Activated T-cell treated with anti-CD3 and anti-CD28 coated beads, Interleukin-2, amount 50 U/mL, for 72 hours (primary cell): ENCODE measurements at regions not wholly inside any gene's neighbourhood (a gene's known extent, or its start where the extent isn't known, plus 50 kb on each side); places are given as distances from the start of the nearest gene placed in this dataset.
A peak's percentile ranks its signal among the peaks of the same experiment; 100 is the strongest.
"Not testable (repeated sequence)": the region's sequence is repeated elsewhere in the genome, so short reads cannot be mapped to it uniquely, and the experiment has no call there.

Experiments used
- ATAC-seq, 2 donors: fragments of 150-1000 bp; cut with Tn5 transposase; replicated peaks in 1 of 2; 2 replicates each; pipeline ENCODE4 v1.10.0; 2021; ENCODE audit warnings: moderate library complexity in 2 of 2, mild to moderate bottlenecking in 1 of 2
- DNase-seq, 2 donors: peaks; one replicate each; pipeline ENCODE4 v3.0.0; 2021 to 2022; ENCODE audit warnings: mixed read lengths in 1 of 2
- H3K27ac Mint-ChIP-seq: one replicate; pipeline ENCODE4 v1.8.0; 2022; ENCODE audit warnings: mild to moderate bottlenecking, moderate library complexity, mixed read lengths
- H3K27me3 Mint-ChIP-seq: one replicate; pipeline ENCODE4 v1.8.0; 2022; ENCODE audit warnings: low read depth, mixed read lengths
- H3K36me3 Mint-ChIP-seq, 2 donors: one replicate each; pipeline ENCODE4 v1.8.0; 2022; ENCODE audit warnings: mixed read lengths in 2 of 2, mild to moderate bottlenecking in 1 of 2; ENCODE audit not compliant: insufficient read depth in 2 of 2
- H3K4me1 Mint-ChIP-seq: one replicate; pipeline ENCODE4 v1.8.0; 2022; ENCODE audit warnings: low read depth, mixed read lengths
- H3K4me3 Mint-ChIP-seq, 2 donors: one replicate each; pipeline ENCODE4 v1.8.0; 2022; ENCODE audit warnings: mild to moderate bottlenecking in 2 of 2, mixed read lengths in 2 of 2, moderate library complexity in 2 of 2
- H3K9me3 Mint-ChIP-seq, 2 donors: one replicate each; pipeline ENCODE4 v1.8.0; 2022; ENCODE audit warnings: mixed read lengths in 2 of 2

GRCh38 chr12:131441060-131441396, 269.9 kb upstream of the SFSWAP start:
- ATAC-seq, result no peak
- Mint-ChIP-seq H3K36me3 (no peaks in the 10 kb centered on the region), H3K4me3 (no peak overlapping the region)

GRCh38 chr12:131441638-131442336, 269.1 kb upstream of the SFSWAP start:
- Mint-ChIP-seq H3K36me3 (no peaks in the 10 kb centered on the region), H3K4me1 (no peaks in the 10 kb centered on the region), H3K27ac (no peak overlapping the region), H3K27me3 (no peaks in the 10 kb centered on the region), H3K9me3 (no peaks in the 10 kb centered on the region), H3K4me3 (no peak overlapping the region)
- ATAC-seq (no peak), DNase-seq (no peak)

More at GRCh38 chr12:131441060-131441396, 269.9 kb upstream of the SFSWAP start:
- DNase-seq, result no peak
- H3K9me3 Mint-ChIP-seq, result no peaks in the 10 kb centered on the region
- H3K4me1 Mint-ChIP-seq, result no peaks in the 10 kb centered on the region
- no peak overlapping the region for H3K27ac Mint-ChIP-seq
- H3K27me3 Mint-ChIP-seq, result no peaks in the 10 kb centered on the region

GRCh38 chr12:131442337-131442918, 268.5 kb upstream of the SFSWAP start:
- no peak overlapping the region for H3K4me3 Mint-ChIP-seq
- no peaks in the 10 kb centered on the region for H3K36me3 Mint-ChIP-seq
- ATAC-seq, result no peak
- DNase-seq, result no peak
- H3K4me1 Mint-ChIP-seq, result no peaks in the 10 kb centered on the region
- no peak overlapping the region for H3K27ac Mint-ChIP-seq
- H3K27me3 Mint-ChIP-seq, result no peaks in the 10 kb centered on the region
- no peaks in the 10 kb centered on the region for H3K9me3 Mint-ChIP-seq

DNA sequence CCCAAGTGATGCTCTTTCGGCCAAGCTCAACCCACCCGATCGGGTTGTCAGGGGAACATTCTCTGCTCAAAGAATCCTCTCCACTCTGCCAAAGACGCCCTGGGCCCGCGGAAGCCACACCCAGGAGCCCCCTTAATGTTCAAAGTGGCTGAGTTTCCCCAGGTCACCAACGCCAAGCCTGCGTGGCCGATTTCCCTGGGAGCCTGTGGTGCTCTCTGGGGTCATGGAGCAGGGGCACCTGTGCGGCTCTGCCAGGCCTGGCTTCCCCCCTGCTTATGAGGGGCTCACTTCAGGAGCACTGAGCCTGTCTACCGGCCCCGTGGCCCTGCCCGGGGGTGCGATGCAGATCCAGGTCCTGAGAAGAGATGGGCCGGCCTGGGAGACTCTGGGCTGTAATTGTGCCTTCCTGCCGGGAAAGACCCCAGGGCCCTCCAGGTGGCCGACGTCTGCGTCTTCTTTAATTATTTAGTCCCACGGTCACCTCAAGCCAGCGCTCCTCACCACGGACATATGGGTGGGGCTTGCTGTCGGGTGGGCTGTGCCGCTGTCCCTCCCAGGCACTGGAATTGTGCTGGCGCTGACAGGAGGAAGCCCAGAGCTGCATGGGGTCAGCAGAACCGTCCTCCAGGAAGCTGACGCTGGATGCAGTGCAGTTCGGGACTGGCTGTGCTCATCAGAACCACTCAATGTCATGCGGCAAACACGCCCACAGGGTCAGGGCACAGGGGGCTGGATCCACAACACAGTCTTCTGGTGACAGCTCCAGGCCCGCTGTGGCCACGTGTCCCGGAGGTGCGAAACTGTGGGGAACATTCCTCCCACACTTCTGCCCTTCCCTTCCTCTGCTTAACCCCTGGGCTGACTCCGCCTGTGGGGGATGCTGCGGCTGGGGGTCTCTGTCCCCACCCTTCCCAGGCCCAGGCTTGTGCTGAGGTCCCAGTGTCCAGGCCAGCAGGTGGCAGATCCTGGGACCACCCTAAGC, 267.6 kb upstream of the SFSWAP start:
- H3K27me3 Mint-ChIP-seq, result no peaks in the 10 kb centered on the region

DNA sequence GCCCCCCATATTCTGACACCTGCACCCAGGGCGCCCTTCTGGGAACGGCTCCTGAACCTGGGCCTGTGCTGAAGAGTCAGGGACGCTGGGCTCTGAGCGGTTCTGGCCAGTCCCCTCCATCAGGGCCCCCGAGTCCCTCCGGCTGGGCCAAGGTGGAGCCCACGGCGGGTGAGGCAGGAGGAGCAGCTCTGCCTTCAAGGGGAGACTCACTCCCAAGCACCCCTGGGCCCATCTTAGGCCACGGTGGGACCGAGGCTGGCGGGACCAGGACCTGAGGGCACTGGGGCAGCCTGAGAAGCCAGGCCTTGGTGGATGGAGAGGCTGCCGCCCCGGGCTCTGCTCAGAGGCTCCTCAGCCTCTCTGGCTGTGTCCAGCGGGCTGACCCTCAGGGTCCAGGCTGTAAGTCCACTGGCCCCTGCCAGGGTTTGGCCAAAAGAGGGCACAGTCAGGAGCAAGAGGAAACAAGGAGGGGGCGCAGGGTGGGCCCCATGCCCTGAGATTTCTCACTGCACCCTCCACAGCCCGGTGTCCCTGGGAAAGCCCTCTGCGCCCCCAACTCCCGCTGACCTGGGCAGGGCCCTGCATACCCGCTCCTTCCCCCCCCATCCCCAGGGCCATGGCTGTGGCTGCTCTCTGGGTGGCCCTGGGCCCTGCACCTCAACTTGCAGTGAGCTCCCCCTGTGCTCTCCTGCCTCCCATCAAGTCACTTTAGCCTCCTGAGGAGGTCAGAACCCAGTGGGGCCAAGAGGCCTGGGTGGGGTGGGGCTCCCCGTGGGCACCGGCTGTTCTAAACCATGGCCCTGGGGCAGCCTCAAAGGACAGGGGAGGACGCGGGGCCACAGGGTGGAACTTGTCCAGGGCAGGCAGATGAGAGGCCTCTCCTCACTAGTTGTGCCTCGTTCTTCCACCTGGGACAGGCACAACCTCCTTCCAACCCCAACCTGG, 266.4 kb upstream of the SFSWAP start:
- peaks cover 0 to 1% of the 10 kb centered on the region in 2 donors for H3K36me3 Mint-ChIP-seq
- ATAC-seq (no peak), DNase-seq (no peak)
- no peaks in the 10 kb centered on the region for H3K4me1 Mint-ChIP-seq
- H3K9me3 Mint-ChIP-seq, result peaks cover 0 to 5% of the 10 kb centered on the region in 2 donors
- no peak overlapping the region for H3K4me3 Mint-ChIP-seq
- H3K27me3 Mint-ChIP-seq, result no peaks in the 10 kb centered on the region
- no peak overlapping the region for H3K27ac Mint-ChIP-seq

More for the DNA sequence above, 267.6 kb upstream of the SFSWAP start:
- Mint-ChIP-seq H3K4me3 (no peak overlapping the region), H3K36me3 (no peaks in the 10 kb centered on the region), H3K4me1 (no peaks in the 10 kb centered on the region), H3K9me3 (no peaks in the 10 kb centered on the region), H3K27ac (no peak overlapping the region)
- DNase-seq (no peak), ATAC-seq (no peak)

DNA sequence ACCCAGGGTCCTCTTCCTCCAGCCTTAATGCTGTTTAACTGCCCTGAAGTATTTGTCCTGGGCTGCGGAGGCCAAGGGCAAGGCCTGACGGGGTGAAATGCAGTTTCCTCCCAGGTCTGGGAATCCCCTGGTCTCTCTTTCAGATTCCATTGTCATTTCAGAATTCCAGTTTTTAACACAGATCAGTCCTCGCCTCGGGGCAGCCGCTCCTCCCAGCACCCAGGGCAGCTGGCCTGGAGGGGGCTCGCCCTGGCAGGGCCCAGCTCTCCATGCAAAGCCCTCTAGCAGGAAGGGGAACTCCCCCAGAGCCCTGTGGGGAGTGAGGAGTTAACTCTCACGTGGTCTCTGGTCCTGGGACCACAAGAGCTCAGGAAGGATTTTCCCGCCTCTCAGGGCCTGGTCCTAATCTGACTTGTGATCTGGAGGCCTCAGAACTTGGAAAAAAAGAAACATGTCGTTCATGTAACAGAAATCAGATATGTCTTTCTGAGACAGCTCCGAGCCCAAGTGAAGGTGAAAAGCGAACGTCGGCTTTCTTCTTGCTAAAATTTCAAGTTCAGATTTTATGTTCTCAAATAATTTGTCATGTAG, 265.6 kb upstream of the SFSWAP start:
- H3K27me3 Mint-ChIP-seq, result peaks cover 1% of the 10 kb centered on the region
- ATAC-seq (peak in 1 of 2 donors; percentile 53), DNase-seq (no peak)
- H3K4me3 Mint-ChIP-seq, result no peak overlapping the region
- H3K9me3 Mint-ChIP-seq, result peaks cover 0 to 5% of the 10 kb centered on the region in 2 donors
- H3K27ac Mint-ChIP-seq, result no peak overlapping the region
- no peaks in the 10 kb centered on the region for H3K4me1 Mint-ChIP-seq
- peaks cover 0 to 1% of the 10 kb centered on the region in 2 donors for H3K36me3 Mint-ChIP-seq

DNA sequence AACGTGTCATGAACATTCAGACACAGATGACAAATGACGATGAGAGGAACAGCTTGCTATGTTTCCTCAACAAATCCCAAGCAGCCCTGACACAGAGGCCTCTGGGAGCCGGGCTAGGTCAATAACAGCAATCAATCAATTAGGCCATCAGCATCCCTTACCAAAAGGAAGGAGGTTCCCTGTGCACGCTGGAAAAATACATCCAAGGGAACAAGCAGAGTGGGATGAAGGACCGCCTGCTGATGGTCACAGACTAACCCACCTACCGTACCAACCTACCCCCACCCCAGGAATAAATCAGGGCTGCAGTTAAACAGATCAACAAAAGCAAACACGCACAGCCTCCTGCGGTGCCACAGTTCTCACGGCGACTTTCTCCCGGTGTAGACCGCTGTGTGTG, 265.1 kb upstream of the SFSWAP start:
- H3K36me3 Mint-ChIP-seq, result peaks cover 0 to 1% of the 10 kb centered on the region in 2 donors
- H3K27me3 Mint-ChIP-seq, result peaks cover 6% of the 10 kb centered on the region
- no peak overlapping the region for H3K4me3 Mint-ChIP-seq
- peaks cover 0 to 5% of the 10 kb centered on the region in 2 donors for H3K9me3 Mint-ChIP-seq
- no peak overlapping the region for H3K27ac Mint-ChIP-seq
- no peak for ATAC-seq
- DNase-seq, result no peak
- no peaks in the 10 kb centered on the region for H3K4me1 Mint-ChIP-seq

DNA sequence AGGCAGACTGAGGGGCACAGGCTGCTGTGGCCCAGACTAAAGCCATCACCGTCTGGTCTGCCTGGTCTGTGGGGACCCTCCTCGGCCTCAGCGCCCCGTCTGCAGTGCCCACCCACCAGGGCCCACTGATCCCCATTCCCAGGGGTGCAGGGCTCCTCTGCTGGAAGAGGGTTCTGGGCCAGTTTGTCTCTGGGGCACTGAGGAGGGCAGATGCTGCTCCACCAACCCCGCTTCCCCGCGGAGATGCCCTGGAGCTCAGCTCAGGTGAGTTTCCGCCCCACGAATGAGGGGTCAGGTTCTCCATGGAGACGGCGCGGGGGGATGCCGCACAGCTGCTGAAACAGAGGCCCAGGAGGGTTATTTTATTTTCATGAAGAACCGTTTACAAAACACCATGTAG, 263.3 kb upstream of the SFSWAP start:
- H3K9me3 Mint-ChIP-seq, H3K4me3 Mint-ChIP-seq, H3K4me1 Mint-ChIP-seq, ATAC-seq, H3K27ac Mint-ChIP-seq, H3K36me3 Mint-ChIP-seq, DNase-seq: not testable (repeated sequence)
- peaks cover 18% of the 10 kb centered on the region for H3K27me3 Mint-ChIP-seq

DNA sequence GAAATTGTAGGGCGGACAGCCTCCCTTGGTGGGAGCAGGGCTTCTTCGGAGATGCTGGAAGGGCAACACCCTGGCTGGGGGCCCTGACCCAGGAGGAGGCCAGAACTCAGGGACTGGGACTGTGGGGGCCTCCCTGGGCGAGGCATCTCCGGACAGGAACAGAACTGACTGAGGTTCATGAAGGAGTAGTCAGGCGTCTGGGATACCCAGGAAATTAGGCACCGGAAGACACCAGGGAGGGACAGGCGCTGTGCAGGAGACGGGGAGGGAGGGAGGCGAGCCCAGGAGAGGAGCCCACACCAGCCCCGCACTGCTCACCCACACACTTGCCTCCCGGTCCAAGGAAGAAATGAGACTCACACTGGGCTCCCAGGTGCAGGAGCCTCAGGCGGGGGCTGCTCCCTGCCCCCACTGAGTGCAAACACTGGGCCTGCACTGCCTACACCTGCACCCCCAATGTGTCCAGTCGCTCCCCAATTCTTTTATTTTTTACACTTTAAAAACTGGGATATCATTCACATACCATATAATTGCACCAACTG, 262.6 kb upstream of the SFSWAP start:
- H3K36me3 Mint-ChIP-seq, result peaks cover 0 to 3% of the 10 kb centered on the region in 2 donors
- no peak overlapping the region for H3K4me3 Mint-ChIP-seq
- H3K9me3 Mint-ChIP-seq, result peaks cover 0 to 6% of the 10 kb centered on the region in 2 donors
- ATAC-seq, result no peak
- H3K27ac Mint-ChIP-seq, result no peak overlapping the region
- H3K4me1 Mint-ChIP-seq, result no peaks in the 10 kb centered on the region
- DNase-seq, result no peak
- peaks cover 19% of the 10 kb centered on the region for H3K27me3 Mint-ChIP-seq

DNA sequence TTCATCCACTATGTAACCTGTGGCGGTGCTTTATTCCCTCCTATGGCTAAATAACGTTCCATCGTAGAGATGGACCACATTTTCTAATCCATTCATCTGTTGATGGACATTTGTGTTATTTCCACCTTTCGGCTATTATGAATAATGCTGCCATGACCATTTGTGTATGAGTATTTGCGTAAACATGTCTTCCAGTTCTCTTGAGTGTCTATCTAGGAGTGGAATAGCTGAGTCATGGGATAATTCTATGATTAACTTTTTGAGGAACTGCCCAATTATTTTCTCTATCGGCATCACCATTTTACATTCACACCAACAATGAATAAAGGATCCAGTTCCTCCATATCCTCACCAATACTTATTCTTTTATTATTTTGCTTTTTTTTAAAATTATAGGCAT, 261.9 kb upstream of the SFSWAP start:
- Mint-ChIP-seq H3K4me1 (no peaks in the 10 kb centered on the region), H3K27ac (no peak overlapping the region), H3K36me3 (peaks cover 0 to 3% of the 10 kb centered on the region in 2 donors), H3K4me3 (no peak overlapping the region), H3K9me3 (peaks cover 0 to 6% of the 10 kb centered on the region in 2 donors), H3K27me3 (peaks cover 19% of the 10 kb centered on the region)
- no peak for DNase-seq
- ATAC-seq, result no peak

DNA sequence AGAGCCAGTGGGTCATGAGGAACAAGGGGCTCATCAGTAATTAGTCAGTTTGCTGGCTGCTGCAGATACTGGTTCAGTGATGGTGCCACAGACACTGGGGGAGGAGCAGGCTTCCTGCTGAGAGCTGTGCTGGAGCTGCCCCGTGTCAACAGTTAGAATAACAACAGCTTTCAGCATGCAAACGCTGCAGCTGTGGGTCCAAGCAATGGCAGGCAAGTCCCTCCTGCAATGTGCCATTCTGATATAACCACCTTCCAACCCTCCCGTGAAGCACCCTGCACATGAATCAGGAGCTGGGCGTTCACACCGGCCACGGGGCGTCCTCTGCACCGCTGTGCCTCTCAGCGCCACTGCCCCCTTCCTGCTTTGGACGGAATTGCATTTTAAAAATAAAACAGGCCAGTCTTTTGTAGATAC, 258.4 kb upstream of the SFSWAP start:
- ATAC-seq (peak in 1 of 2 donors; percentile 47), DNase-seq (peak; percentile 35 to 36)
- H3K9me3 Mint-ChIP-seq, result peaks cover 0 to 6% of the 10 kb centered on the region in 2 donors
- H3K4me1 Mint-ChIP-seq, result no peaks in the 10 kb centered on the region
- H3K27me3 Mint-ChIP-seq, result peaks cover 19% of the 10 kb centered on the region
- no peak overlapping the region for H3K27ac Mint-ChIP-seq
- H3K4me3 Mint-ChIP-seq, result no peak overlapping the region
- peaks cover 0 to 3% of the 10 kb centered on the region in 2 donors for H3K36me3 Mint-ChIP-seq
